ENCODE measurements at regions not wholly inside any gene's neighbourhood (a gene's known extent, or its start where the extent isn't known, plus 50 kb on each side); places are given as distances from the start of the nearest gene placed in this dataset.

DNA sequence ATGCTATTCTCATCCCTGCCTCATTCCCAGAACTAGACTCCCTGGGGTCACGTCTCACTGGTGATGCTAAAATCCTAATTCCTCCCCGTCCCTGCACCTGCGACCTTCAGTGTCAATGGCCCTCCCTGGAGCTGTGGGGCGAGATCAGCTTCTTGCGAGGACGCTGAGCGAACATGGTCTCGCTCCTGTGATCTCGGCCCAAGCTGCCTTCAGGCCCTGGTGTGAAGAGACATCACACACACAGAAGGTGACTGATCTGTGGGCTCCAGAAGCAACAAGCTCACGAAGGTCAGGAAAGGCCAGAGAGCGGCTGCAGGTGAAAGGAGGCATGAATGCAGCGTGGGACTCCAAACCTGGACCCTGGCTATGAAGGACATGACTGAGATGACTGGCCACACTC is 139.5 kb upstream of the CST7 start:
- no TSS peak for BruUV-seq (replicated peaks)
- Histone ChIP-seq H3K4me3 (no peak overlapping the region), H3K27me3 (ENCODE audit: control insufficient read depth in 2 of 2, insufficient read depth in 2 of 2, low read length in 2 of 2) (no peaks in the 10 kb centered on the region), H4K20me1 (replicated peaks; ENCODE audit: control insufficient read depth, insufficient read depth, low read length) (no peaks in the 10 kb centered on the region), H3K9me3 (replicated peaks; ENCODE audit: control insufficient read depth, insufficient read depth, low read depth, low read length) (no peaks in the 10 kb centered on the region), H3K36me3 (ENCODE audit: control insufficient read depth, insufficient read depth, low read length) (no peaks in the 10 kb centered on the region), H3K4me2 (ENCODE audit: insufficient read depth, low read length) (no peak overlapping the region), H3K9me1 (ENCODE audit: control insufficient read depth, insufficient read depth, low read length) (no peaks in the 10 kb centered on the region), H3K9ac (ENCODE audit: insufficient read depth in 1 of 2, low read depth in 2 of 2, low read length in 2 of 2) (no peak overlapping the region), H3K27ac (ENCODE audit: extremely low read depth, low read depth, low read length) (no peak overlapping the region), H2AFZ (ENCODE audit: low read depth, low read length) (no peak overlapping the region), H3K4me1 (replicated peaks in 1 of 2; ENCODE audit: control insufficient read depth in 2 of 2, insufficient read depth in 2 of 2, low read length in 2 of 2) (no peaks in the 10 kb centered on the region), H3K79me2 (ENCODE audit: control insufficient read depth, insufficient read depth, low read length) (no peaks in the 10 kb centered on the region)
- ChIA-PET CTCF (ENCODE audit: low intra/inter-chr PET ratio) (no interaction called here), POLR2A (interaction anchor here (0.7 kb wide), 1 partner anchor 32 kb away, joined by 3 read pairs; no protein-coding TSS in a partner anchor)
- no peak for DNase-seq (ENCODE audit: extremely low read depth in 1 of 4, low spot score in 3 of 4)
- in situ Hi-C loops (cut with MboI) (no loop called here), intact Hi-C loops (cut with micrococcal nuclease) (no loop called here)
- FAIRE-seq, result no peak
- 1% methylated on average over 7 of the region's 12 CpGs for WGBS (ENCODE audit: insufficient coverage, low coverage, missing lambda C conversion rate)
- ATAC-seq, result no peak
- TF ChIP-seq NR1H2 (CRISPR knock-in tag; IDR thresholded peaks at IDR 0.05) (no peak), TAF9B (IDR thresholded peaks at IDR 0.05; ENCODE audit: partially characterized antibody) (no peak), CREBBP (IDR thresholded peaks at IDR 0.05; ENCODE audit: low read depth, low read length) (no peak), ZNF316 (IDR thresholded peaks at IDR 0.05) (no peak), HNRNPL (IDR thresholded peaks at IDR 0.05; ENCODE audit: low read depth, low read length) (no peak)
- TF ChIP-seq, protein P1, sequence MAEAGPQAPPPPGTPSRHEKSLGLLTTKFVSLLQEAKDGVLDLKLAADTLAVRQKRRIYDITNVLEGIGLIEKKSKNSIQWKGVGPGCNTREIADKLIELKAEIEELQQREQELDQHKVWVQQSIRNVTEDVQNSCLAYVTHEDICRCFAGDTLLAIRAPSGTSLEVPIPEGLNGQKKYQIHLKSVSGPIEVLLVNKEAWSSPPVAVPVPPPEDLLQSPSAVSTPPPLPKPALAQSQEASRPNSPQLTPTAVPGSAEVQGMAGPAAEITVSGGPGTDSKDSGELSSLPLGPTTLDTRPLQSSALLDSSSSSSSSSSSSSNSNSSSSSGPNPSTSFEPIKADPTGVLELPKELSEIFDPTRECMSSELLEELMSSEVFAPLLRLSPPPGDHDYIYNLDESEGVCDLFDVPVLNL (CRISPR knock-in tag; IDR thresholded peaks at IDR 0.05; ENCODE audit: low read depth), result no peak
